ENCODE measurements at regions not wholly inside any gene's neighbourhood (a gene's known extent, or its start where the extent isn't known, plus 50 kb on each side); places are given as distances from the start of the nearest gene placed in this dataset.

DNA sequence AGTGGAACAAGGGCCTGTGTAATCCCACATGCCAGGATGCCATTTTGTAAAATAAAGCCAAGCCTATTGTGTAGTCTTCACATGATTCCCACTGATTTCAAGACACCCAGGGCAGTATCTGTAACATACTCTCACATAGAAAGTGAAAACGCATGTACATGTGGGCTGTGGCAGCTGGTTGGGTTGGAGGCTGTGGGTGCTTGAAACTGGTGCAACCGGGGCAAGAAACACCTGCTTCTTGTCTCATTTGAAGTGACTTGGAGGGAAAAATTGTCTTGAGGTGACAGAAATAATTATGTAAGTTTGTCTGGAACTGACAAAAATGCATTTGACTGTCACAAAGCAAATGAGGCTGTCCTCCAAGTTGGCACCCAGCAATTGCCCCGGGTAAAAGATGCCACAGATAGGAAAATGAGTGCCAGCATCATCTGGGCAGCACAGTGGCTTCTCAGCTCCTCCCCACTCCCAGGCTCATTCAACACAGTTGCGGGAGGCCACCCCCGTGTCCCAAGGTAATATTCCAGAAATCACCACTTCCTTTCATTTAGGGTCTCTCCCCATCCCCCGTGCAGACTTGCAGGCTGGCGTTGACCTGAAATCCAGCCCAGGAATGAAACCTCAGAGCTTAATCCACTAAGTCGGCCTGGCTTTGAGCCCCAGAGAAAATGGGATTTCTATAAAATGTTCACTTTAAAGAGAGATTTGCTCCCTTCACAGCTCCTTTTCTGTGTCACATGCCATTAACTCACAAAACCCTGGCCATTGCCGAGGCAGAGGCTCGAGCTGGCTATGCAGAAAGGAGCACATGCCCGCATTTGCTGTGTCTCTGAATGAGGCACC lies 293.9 kb upstream of the PARD3B start:
- no peak for DNase-seq (ENCODE audit: extremely low read depth in 1 of 11, low read depth in 9 of 11, low spot score in 4 of 11)

DNA sequence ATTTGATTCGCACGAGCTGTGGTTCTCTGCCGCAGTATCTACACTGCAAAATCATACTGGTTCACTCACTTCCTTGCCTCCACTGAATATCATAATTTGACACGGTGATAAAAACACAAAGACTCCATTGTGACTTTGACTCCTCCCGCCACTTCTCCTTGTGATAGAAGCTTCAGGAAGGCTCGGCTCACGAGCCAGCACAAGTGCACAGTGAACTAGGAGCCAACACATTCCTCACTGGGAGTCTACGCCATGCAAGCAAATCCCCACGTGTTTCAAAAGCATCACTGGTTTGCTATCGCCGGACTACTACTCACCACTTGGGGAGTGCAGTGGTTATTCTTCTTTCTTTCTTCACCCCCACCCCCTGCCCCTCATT lies 293.3 kb upstream of the PARD3B start:
- DNase-seq (ENCODE audit: extremely low read depth in 1 of 11, low read depth in 9 of 11, low spot score in 4 of 11) = no peak

GRCh38 chr2:204255071-204255470 lies 290.2 kb upstream of the PARD3B start:
- no peak for DNase-seq (ENCODE audit: extremely low read depth in 1 of 11, low read depth in 9 of 11, low spot score in 4 of 11)

- DNase-seq (ENCODE audit: extremely low read depth in 1 of 11, low read depth in 9 of 11, low spot score in 4 of 11) = no peak
Measured at GRCh38 chr2:204255526-204255925, 289.7 kb upstream of the PARD3B start.

GRCh38 chr2:204257781-204258180 lies 287.5 kb upstream of the PARD3B start:
- DNase-seq (ENCODE audit: extremely low read depth in 1 of 11, low read depth in 9 of 11, low spot score in 4 of 11) = no peak

- DNase-seq (ENCODE audit: extremely low read depth in 1 of 11, low read depth in 9 of 11, low spot score in 4 of 11) = peak in 1 of 11 donors; percentile 48
Measured at GRCh38 chr2:204258890-204259289, 286.4 kb upstream of the PARD3B start.

GRCh38 chr2:204260162-204260877 lies 285.0 kb upstream of the PARD3B start:
- peak; percentile 56 to 81 (median 75) for DNase-seq (ENCODE audit: extremely low read depth in 1 of 11, low read depth in 9 of 11, low spot score in 4 of 11)

- DNase-seq (ENCODE audit: extremely low read depth in 1 of 11, low read depth in 9 of 11, low spot score in 4 of 11) = no peak
Measured at GRCh38 chr2:204260901-204261300, 284.4 kb upstream of the PARD3B start.

DNA sequence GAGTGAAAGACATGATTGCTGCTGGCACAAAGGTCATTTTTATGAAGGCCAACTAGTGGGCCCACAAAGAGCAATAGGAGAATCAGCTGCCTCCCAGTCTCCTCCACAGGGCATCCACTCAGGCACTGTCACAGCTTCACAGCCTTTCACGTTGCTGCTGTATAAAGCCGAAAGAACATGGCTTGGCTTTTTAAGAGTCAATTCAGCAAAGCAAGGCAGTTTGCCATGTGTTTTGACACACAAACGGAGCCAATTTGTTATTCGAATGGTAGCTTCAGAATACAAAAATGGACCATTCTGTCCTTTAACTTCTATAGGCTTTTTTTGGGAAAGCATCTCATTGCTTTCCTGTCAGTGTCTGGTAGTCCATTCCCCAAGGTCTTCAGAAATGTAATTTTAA lies 283.4 kb upstream of the PARD3B start:
- no peak for DNase-seq (ENCODE audit: extremely low read depth in 1 of 11, low read depth in 9 of 11, low spot score in 4 of 11)

GRCh38 chr2:204264085-204264553 lies 281.2 kb upstream of the PARD3B start:
- DNase-seq (ENCODE audit: extremely low read depth in 1 of 11, low read depth in 9 of 11, low spot score in 4 of 11) = no peak

DNA sequence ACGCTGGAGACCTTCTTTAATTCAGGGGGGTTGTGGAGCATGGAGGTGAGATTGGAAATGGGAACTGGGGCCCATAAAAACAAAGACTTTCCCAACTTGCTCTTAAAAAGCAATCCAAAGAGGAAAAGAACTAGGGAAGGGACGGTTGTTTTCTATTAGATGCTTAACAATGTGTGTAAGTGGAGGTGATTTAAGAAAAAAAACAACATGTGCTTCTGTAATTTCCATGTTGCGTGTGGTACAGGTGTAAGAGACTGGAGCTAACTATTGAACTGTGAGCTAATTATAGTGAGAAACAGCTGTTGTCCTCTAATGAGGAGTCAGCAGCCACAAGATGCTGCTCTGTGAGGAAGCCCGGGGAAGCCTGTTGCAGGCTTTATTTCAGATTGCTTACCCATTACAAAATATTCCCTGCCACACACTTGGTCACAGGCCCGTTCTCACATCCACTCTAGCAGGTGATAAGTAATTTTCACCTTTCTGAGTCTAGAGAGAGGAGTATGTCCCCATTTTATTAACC lies 280.6 kb upstream of the PARD3B start:
- no peak for DNase-seq (ENCODE audit: extremely low read depth in 1 of 11, low read depth in 9 of 11, low spot score in 4 of 11)

GRCh38 chr2:204265681-204266181 lies 279.5 kb upstream of the PARD3B start:
- DNase-seq (ENCODE audit: extremely low read depth in 1 of 11, low read depth in 9 of 11, low spot score in 4 of 11) = no peak

- no peak for DNase-seq (ENCODE audit: extremely low read depth in 1 of 11, low read depth in 9 of 11, low spot score in 4 of 11)
Measured at GRCh38 chr2:204268458-204268857, 276.8 kb upstream of the PARD3B start.

- DNase-seq (ENCODE audit: extremely low read depth in 1 of 11, low read depth in 9 of 11, low spot score in 4 of 11) = no peak
Measured at GRCh38 chr2:204268971-204269370, 276.3 kb upstream of the PARD3B start.

DNA sequence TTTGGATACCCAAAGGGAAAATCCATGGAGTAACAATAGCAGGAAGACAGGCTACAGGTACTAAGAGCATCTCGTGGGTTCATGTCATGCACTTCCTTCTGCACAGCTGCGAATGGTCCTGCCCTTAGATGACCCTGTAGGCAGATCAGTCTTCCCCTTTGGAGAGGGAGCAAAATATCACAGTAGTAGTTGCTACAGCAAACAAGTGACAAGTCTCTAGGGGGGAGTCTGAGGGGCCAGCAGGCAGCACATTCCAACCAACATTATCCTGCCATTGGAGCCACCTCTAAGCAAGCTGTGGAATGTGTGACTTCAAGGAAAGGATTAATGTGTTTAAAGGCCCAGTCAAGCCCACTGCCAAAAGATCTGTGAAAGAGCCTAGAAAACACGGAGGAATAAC lies 273.2 kb upstream of the PARD3B start:
- no peak for DNase-seq (ENCODE audit: extremely low read depth in 1 of 11, low read depth in 9 of 11, low spot score in 4 of 11)

DNA sequence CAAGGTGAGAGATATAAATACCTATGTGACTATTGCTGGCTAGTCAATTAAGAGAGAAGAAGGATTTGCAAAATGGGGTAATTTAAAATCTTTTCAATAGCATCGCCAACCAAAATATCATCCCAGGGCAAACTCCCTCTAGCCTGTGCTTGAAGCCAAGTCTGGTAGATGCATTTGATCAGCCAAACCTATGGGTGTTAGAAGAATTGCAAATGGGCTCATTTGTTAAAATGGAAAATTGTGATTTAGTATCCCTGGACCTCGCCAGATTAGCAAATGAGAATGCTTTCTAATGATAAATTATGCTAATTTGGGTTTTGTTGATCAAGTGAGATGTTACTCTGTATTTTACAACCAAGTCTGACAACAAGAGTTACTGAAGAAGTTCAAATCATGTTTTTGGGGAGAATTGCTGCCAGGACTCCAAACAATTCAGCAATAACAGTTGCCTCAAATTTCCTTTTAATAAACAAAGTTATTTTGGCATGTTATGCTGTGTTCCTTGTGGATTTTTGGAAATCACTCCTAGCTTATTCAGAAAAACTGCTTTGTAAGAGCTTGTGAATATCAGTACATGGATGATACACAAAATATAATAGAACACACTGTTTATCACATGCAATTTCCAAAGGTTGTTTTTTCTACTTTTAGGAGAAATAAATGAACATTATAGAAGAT lies 272.5 kb upstream of the PARD3B start:
- no peak for DNase-seq (ENCODE audit: extremely low read depth in 1 of 11, low read depth in 9 of 11, low spot score in 4 of 11)

DNA sequence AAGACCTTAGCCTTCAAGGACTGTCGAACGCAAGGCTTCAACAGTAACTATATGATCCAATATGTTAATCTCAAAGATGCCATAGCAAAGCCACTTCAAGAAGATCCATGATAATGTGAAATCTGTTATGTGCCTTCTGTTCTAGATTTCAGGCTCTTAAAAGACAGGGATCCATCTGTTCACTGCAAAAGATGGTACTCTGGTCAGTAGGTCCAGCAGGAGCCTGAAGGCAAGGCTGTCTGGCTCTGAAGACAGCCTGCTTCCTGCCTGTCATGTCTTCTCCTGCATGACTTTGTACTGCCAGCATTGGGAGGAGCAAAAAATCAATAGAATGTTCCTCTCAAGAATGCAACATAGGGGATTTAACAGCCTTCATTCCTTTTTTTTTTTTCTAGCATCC lies 270.8 kb upstream of the PARD3B start:
- DNase-seq (ENCODE audit: extremely low read depth in 1 of 11, low read depth in 9 of 11, low spot score in 4 of 11) = no peak

DNA sequence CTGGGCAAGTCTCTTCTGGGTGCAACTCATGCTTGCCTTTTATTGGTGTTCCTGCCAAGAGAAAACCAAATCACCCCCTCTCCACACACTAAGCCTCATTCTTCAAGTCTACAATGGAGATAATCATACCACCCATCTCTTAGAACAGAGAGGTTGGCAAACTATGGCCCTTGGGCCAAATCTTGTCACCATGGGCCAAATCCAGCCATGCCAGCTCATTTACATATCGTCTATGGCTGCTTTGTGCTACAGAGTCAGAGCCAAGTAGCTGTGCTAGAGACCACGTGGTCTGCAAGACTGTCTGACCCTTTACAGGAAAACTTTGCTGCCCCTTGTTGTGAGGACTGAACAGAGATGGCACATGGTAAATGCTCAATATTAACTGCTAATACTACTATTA lies 270.3 kb upstream of the PARD3B start:
- DNase-seq (ENCODE audit: extremely low read depth in 1 of 11, low read depth in 9 of 11, low spot score in 4 of 11) = no peak

- DNase-seq (ENCODE audit: extremely low read depth in 1 of 11, low read depth in 9 of 11, low spot score in 4 of 11) = no peak
Measured at GRCh38 chr2:204277226-204277625, 268.0 kb upstream of the PARD3B start.

DNA sequence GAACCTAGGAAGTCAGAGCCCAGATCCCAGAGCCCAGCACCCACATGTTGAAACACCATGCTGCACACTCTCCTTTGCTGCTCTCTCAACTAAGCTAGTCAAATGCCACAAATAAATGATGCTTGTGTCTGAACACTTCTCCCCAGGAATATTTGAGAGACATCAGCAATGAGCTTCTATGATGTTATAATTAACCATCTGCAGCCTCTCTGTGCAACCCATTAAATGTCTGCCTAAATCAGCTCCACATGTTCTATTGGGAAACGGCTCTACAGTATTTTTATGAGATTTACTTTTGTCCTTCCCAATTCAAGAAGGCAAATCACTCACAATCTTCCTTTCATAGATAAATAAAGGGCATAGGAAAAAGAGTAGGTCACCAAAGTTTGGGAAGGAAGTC lies 266.8 kb upstream of the PARD3B start:
- DNase-seq (ENCODE audit: extremely low read depth in 1 of 11, low read depth in 9 of 11, low spot score in 4 of 11) = no peak

All from renal cortex interstitium (tissue), 11 donors.